ENCODE measurements at regions not wholly inside any gene's neighbourhood (a gene's known extent, or its start where the extent isn't known, plus 50 kb on each side); places are given as distances from the start of the nearest gene placed in this dataset.

GRCh38 chr16:51761001-51761400 is 609.9 kb upstream of the SALL1 start:
- H3K27me3 ChIP-seq: no peaks in the 10 kb centered on the region
- H3K4me1 ChIP-seq: no peaks in the 10 kb centered on the region
- no peak for DNase-seq (ENCODE audit: extremely low spot score in 2 of 2)
- H3K4me3 ChIP-seq: no peak overlapping the region
- intact Hi-C loops (cut with DNase I): no loop called here
- no peaks in the 10 kb centered on the region for H3K9me3 ChIP-seq
- no peaks in the 10 kb centered on the region for H3K36me3 ChIP-seq
- peak overlapping the region; percentile 16 for H3K27ac ChIP-seq
- TF ChIP-seq CTCF (IDR thresholded peaks at IDR 0.05) (no peak), POLR2A (IDR thresholded peaks at IDR 0.05) (no peak), POLR2AphosphoS5 (IDR thresholded peaks at IDR 0.05; ENCODE audit: insufficient read depth in 1 of 2, low read depth in 1 of 2) (no peak)

- Histone ChIP-seq H3K36me3 (no peaks in the 10 kb centered on the region), H3K27ac (no peak overlapping the region), H3K27me3 (no peaks in the 10 kb centered on the region), H3K4me3 (no peak overlapping the region), H3K9me3 (no peaks in the 10 kb centered on the region), H3K4me1 (no peaks in the 10 kb centered on the region)
- intact Hi-C loops (cut with DNase I): no loop called here
- TF ChIP-seq CTCF (IDR thresholded peaks at IDR 0.05): no peak
- DNase-seq (ENCODE audit: extremely low spot score in 2 of 2): no peak
These were observed 608.9 kb upstream of the SALL1 start for GRCh38 chr16:51759999-51760398.

- no peaks in the 10 kb centered on the region for H3K9me3 ChIP-seq
- no peaks in the 10 kb centered on the region for H3K36me3 ChIP-seq
- H3K4me3 ChIP-seq: no peak overlapping the region
- no peak overlapping the region for H3K27ac ChIP-seq
- TF ChIP-seq POLR2A (IDR thresholded peaks at IDR 0.05) (no peak), CTCF (IDR thresholded peaks at IDR 0.05) (no peak), POLR2AphosphoS5 (IDR thresholded peaks at IDR 0.05; ENCODE audit: insufficient read depth in 1 of 2, low read depth in 1 of 2) (no peak)
- DNase-seq (ENCODE audit: extremely low spot score in 2 of 2): no peak
- intact Hi-C loops (cut with DNase I): no loop called here
- H3K4me1 ChIP-seq: no peaks in the 10 kb centered on the region
- no peaks in the 10 kb centered on the region for H3K27me3 ChIP-seq
These were observed 608.3 kb upstream of the SALL1 start for GRCh38 chr16:51759329-51759728.

GRCh38 chr16:51757921-51758479 is 606.9 kb upstream of the SALL1 start:
- DNase-seq (ENCODE audit: extremely low spot score in 2 of 2): no peak
- no peaks in the 10 kb centered on the region for H3K36me3 ChIP-seq
- H3K27me3 ChIP-seq: no peaks in the 10 kb centered on the region
- H3K4me3 ChIP-seq: no peak overlapping the region
- no peak overlapping the region for H3K27ac ChIP-seq
- no peaks in the 10 kb centered on the region for H3K4me1 ChIP-seq
- intact Hi-C loops (cut with DNase I): no loop called here
- no peaks in the 10 kb centered on the region for H3K9me3 ChIP-seq
- TF ChIP-seq POLR2A (IDR thresholded peaks at IDR 0.05) (no peak), POLR2AphosphoS5 (IDR thresholded peaks at IDR 0.05; ENCODE audit: insufficient read depth in 1 of 2, low read depth in 1 of 2) (no peak), CTCF (IDR thresholded peaks at IDR 0.05) (no peak)

GRCh38 chr16:51757505-51757904 is 606.4 kb upstream of the SALL1 start:
- no peak for TF ChIP-seq CTCF (IDR thresholded peaks at IDR 0.05)
- no peak for TF ChIP-seq POLR2A (IDR thresholded peaks at IDR 0.05)
- TF ChIP-seq POLR2AphosphoS5 (IDR thresholded peaks at IDR 0.05; ENCODE audit: insufficient read depth in 1 of 2, low read depth in 1 of 2): no peak
- Histone ChIP-seq H3K36me3 (no peaks in the 10 kb centered on the region), H3K27me3 (no peaks in the 10 kb centered on the region), H3K4me3 (no peak overlapping the region), H3K9me3 (no peaks in the 10 kb centered on the region), H3K4me1 (no peaks in the 10 kb centered on the region), H3K27ac (no peak overlapping the region)
- no peak for DNase-seq (ENCODE audit: extremely low spot score in 2 of 2)
- intact Hi-C loops (cut with DNase I): no loop called here

Data from vagina (tissue), 2 donors.